ENCODE measurements at regions not wholly inside any gene's neighbourhood (a gene's known extent, or its start where the extent isn't known, plus 50 kb on each side); places are given as distances from the start of the nearest gene placed in this dataset.

- TF ChIP-seq ZNF274 (IDR thresholded peaks at IDR 0.05; ENCODE audit: low read depth, low read length) (no peak), YY1 (IDR thresholded peaks at IDR 0.05; ENCODE audit: insufficient read depth, insufficient read length) (no peak), SUZ12 (IDR thresholded peaks at IDR 0.05; ENCODE audit: extremely low read depth, insufficient read depth, insufficient read length) (no peak)
Observed at GRCh38 chr12:4002601-4003000, 129.4 kb upstream of the PARP11 start.
